IPS-NIHi7 (cell line): ENCODE measurements at regions not wholly inside any gene's neighbourhood (a gene's known extent, or its start where the extent isn't known, plus 50 kb on each side); places are given as distances from the start of the nearest gene placed in this dataset.

Source experiments
- DNase-seq: peaks from one replicate; pipeline ENCODE4 v3.0.0; 2012; ENCODE audit warnings: mixed read lengths; ENCODE audit errors: extremely low spot score

DNA sequence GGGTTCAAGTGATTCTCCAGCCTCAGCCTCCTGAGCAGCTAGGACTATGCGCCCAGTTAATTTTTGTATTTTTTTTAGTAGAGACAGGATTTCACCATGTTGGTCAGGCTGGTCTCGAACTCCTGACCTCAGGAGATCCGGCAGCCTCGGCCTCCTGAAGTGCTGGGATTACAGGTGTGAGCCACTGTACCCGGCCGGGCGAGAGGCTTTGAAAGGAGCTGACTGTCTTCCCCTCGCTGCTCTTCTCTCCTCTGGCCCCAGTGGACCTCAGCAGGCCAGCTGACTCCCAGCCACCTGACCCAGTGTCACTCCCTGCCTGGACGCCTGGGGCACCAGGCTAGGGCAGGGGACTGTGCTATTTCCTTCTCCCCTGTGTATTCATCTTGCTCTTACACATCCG lies 89.5 kb upstream of the ANKRD55 start:
- no peak for DNase-seq

DNA sequence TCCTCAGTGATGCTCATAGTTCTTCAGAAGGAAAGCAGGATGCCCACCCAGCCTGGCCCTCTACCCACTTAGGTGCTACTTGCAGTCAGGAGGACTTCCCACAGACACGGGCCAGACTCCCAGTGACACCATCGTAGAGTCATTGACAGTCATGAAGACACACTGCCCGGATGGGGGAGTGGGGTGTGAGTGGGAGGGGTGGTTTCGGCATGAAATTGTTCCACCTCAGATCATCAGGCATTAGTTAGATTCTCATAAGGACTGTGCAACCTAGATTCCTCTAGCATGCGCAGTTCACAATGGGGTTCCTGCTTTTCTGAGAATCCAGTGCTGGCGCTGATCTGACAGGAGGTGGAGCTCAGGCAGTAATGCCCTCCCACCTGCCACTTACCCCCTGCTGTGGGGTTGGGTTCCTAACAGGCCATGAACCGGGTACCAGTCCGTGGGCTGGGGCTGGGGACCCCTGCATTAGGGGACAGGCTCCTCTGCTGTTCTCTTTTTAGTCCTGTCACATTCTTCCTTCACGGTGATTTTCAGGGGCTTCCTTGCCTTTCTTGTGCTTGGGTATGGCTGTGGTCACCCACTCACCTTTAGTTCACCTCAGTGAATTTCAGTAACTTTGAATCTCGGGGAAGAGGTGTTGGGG lies 88.2 kb upstream of the ANKRD55 start:
- no peak for DNase-seq

DNA sequence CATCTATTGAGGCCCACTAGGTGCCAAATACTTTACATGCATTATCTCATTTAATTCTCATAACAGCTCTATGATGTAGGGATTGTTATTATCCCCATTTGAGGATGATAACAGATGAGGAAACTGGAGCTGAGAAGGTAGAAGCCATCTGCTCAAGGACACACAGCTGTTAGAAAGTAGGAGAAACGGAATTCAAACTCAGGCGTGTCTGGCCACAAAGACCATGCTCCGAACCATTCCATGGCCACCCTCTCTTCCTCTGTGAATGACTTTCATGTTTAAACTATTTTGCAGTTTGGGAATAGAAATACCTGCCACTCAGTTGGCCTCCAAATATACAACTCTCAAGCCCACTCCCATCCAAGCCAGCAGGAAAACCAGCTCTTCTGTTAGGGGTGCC lies 87.6 kb upstream of the ANKRD55 start:
- no peak for DNase-seq

DNA sequence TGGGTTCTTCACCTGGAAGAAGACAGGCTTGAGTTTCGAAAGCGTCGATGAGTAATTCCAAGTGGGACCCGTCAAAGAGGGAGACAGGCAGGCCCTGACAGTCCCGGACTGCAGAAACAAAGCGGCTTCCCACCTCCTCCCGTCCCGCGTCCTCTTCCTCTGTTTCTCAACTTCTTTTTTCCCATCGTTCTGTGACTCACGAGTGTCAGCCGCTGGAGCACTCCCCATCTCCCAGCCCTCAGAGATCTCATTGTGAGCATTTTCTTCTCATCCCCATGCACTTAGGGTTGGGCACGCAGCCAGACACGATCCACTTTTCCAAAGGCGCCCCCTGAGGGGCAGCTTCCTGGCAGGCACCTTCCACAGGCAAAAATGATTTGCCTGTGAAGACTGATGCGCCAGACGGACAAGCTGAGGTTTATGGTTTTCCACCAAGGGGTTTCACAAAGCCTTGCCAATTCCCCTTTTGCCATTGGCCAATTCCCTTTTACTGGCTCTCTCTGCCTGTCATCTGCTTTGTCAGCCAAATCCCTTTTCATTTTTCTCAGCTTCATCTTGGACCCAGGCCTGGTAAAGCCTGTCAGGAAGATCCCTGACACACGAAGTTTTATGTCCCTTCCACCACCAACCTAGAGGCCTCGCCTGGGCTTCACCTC lies 86.5 kb upstream of the ANKRD55 start:
- no peak for DNase-seq

DNA sequence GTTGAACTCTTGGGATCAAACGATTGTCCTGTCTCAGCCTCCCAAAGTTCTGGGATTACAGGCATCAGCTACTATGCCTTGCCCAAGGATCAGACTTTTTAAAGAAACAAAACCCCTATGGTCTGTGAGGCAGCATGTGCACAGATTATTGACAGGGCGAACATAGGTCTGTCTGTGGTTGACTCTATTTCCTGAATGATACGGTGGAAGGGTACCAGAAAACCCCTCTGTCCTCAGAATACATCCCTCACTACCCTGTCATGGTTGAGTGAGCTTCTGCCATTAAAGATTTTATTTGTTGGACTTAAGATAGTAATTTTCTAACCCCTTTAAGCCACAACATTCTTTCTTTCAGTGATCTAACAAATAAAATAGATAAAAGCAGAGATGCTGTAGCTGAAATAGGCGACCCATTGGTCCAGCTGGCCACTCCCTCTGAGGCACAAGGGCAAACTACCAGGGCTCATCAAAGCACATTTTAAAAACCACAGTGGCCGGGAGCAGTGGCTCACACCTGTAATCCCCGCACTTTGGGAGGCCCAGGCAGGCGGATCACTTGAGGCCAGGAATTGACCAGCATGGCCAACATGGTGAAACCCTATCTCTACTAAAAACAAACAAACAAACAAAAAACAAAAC lies 84.9 kb upstream of the ANKRD55 start:
- no peak for DNase-seq

DNA sequence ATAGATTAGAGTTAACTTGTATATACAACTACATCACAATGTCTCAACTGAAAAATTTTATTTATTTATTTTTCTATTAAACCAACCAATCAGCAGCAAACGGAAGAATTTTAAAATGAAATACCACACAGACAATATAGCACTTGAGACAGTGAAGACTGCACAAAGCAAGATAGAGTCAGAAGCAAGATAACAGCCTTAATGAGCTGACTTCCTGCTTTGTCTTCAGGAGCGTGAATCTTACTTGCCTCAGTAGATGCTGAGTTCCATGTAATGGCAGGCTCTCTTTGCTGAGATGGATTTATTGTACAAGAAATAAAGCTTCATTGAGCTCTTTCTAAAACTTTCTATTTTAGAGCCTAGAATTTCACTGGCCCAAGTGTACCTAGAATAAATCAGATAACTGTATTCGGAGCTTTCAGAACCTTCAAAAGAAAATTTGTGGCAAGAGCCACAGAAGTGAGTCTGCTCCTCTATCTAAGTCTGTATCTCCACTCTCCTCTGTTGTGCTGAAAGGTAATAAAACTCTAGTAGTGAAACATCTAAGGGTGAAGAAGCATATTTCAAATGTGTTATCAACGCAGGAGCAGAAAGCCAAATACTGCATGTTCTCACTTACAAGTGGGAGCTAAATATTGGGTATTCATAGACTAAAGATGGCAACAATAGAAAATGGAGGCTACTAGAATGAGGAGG lies 83.3 kb upstream of the ANKRD55 start:
- no peak for DNase-seq

DNA sequence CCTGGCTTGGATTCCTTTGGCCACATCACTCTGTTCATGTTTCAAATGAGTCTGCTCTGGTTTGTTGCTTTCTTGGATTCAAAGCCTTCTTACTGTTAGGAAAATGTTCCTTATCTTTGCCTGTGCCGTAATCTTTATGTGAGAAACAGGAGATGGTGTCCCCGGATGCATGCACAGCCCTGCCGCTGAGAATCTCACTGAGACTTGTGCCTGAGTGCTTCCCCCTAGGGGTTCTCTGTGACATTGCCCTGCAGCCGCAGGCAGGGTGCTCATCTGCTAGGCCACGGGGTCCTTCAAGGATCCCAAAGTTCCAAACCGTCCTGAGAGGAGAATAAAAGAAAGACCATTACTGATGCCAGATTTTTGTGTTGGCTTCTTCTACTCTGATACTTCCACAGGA lies 81.4 kb upstream of the ANKRD55 start:
- peak; percentile 81 for DNase-seq

DNA sequence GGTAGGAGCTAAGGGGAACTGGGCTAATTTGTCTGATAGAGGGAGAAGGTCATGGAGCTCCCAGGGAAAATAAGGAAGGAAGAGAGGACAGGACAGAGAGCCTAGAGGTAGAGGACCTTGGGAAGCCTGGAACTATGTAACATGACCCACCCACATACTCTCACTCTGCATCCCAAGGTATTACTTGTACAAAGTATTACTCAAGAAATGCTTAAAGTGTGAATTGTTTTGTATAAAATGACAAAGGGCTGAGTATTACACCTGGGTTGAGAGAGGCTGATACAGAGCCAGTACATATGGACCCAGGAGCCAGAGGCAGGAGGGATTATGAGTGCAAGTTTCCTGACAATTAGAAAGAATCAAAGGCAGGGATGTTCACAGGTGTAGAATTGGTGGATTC lies 80.5 kb upstream of the ANKRD55 start:
- DNase-seq = no peak

DNA sequence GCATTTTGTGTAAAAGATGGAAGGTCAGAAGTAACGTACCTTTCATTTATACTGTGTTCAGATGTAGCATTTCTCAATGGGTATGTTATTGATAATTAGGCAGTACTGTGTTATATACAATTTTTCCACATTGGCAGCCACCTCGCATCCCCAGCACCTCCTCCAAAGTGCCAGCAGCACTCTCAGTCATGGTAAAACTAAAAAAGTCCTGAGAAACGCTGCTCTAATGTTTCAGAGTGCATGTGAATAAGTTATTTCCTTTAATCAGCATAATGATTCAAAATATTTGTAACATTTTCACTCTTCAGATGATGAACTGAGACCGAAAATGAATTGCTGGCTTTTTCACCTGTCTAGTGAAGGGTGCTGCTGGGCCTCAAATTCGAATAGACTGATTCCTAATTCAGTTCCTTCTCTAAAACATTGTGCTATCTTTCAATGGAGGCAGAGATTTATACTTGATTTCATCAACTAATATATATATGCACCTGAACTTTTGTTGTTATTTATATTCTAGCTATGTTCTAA lies 79.9 kb upstream of the ANKRD55 start:
- no peak for DNase-seq

DNA sequence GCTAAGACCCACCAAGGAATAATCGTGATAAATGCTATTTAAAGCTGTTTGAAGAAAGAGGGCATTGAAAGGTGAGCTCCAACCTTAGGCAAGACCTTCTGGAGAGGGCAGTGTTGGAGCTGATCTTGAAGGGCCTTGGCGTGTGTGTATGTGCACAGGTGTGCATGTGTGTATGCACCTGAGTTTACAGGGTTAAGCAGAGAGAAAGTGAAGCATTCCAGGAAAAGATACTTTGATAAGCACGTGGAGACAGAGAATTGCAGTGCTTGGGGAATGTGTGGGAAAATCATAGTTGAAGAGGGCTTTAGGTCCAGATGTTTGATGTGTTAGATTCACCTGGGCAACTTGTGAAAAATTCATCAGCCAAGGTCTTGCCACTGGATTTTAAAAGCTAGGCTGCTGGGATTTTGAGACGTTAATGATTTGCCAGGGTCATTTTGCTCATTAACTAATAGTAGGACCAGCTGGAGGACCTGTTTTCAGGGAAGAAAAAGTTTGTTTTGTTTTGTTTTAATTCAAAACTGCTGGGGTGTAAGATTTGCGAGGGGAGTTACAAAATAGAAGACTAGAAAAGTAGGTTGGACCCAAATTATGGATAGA lies 78.3 kb upstream of the ANKRD55 start:
- no peak for DNase-seq

DNA sequence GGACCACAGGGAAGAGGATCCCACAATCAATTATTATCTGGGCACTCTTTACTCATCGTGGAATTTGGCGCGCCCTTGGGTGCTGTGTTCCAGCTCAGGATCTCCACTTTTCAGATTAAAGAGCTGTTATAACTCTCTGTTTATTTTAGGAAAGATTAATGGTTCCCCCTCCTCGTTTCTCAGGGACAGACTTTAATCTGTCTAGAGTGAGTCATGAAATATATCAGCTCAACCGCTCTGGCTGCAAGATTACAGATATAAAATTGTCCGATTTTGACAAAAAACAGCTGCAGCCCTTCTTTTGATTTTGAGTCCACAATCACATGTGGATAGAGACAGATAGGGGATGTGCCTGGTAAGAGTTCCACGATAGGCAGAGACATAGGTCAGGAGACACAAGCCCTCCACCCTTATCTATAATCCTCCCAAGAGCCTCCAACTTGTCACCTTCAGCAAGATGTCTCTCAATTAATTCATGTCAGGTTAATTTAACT lies 77.6 kb upstream of the ANKRD55 start:
- DNase-seq = no peak

DNA sequence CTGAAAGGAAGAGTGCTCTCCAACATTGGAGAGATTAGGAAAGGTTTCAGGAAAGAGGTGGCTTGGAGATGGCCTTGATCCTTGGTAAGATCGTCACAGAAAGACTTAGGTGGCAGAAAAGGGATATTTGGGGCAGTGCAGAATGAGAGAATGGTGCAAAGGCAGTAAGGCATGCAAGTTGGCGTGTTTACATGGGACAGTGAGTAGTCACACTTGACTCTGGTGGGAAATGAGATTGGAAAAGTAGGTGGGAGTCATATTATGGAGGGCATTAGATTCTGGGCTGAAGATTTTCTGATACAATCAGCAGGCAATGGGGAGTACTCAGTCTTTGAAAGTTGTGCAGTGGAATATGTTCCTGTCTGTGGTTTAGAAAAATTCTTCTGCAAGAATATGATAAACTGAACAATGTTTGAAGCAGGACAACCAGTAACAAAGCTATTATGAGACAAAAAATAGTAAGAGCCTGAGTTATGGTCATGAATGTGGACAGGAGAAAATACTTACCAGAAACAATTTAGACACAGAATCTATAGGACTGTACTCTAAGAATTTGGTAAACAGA lies 76.2 kb upstream of the ANKRD55 start:
- no peak for DNase-seq

DNA sequence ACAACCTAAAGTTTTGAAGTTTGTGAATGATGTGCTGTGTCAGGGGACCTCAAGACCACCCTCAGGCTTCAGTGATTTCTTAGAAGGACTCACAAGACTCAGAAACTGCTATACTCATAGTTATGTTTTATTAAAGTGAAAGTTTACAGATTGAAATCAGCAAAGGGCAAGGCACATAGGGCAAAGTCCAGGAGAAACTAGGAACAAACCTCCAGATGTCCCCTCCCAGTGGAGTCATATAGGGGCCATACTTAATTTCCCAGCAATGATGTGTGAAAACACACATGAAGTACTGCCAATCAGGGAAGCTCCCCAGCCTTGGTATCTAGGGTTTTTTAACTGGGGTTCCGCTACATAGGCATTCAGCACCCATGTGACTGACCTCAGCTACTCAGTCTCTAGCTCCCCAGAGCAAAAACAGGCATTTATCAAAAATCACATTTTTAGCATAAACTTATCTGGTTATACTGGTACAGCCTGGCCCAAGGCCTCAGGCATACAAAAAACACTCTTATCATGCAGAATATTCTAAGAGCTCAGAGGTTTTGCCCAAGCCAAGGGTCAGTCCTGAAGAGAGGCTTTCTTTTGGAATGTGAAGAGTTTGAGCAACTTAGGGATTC lies 74.7 kb upstream of the ANKRD55 start:
- DNase-seq = no peak

DNA sequence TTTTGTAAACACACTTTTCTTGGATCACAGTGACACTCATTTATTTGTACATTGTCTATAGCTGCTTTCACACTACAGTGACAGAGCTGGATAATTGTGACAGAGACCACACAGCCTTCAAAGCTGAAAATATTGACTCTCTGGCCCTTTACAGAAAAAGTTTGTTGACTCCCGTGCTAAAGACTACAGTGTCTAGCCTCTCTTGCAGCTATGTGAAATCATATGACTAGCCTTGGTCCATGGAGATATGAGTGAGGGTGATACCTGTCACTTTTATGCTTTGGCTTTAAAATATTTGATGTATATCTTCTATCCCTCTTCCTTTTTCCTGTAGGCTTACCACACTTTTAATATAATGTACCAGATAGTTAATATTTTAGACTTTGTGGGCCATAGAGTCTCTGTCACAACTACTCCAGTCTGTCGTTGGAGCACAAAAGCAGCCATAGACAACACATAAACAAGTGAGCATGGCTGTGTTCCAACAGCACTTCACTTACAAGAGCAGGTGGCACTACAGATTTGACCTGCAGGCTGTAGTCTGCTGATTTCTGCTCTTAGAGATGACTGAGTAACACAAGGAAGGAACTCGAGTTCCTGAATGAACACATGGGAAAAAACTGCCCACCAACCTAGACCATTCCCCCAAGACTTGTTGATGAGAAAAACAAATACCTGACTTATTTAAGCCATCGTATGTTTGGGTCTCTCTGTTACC lies 73.5 kb upstream of the ANKRD55 start:
- DNase-seq = no peak

DNA sequence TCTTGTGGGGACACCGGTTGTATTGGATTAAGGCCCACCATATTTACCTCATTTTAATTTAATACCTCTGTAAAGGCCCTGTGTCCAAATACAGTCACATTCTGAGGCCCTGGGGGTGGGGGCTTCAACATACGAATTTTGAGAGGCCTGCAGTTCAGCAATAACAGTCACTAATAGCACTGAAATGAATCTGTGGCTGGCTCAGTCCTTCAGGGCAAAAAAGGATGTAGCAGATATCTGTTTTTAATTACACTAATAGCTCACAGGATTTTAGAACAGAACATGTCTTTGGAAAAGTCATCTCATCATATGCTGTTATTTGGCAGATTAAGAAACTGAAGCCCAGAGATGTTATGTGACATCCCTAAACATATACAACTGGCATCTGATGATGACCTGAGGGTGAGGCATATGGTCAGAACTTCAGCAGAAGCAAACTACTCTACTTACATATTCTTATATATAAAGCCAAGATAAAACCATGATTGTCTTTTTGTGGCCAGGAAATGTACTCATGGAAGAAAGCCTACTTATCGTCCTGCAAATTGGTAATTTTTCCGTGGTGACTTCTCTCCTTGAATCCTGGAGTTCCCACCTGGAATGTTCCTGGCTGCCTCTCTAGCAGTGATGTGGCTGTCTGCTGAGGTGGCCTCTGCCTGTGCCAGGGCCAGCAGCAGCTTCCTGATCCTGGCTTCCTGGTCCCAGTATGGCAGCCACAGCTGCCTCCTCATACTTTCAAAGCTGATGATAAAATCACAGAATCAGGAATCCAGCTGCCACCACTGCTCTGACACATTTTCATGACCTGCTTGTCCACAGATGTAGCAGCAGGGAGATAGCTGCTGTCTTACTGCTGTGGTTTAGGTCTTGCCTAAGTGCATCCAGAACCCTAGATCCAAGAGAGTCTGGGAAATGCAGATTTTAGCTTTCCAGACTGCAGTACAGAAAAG lies 72.1 kb upstream of the ANKRD55 start:
- DNase-seq = no peak

DNA sequence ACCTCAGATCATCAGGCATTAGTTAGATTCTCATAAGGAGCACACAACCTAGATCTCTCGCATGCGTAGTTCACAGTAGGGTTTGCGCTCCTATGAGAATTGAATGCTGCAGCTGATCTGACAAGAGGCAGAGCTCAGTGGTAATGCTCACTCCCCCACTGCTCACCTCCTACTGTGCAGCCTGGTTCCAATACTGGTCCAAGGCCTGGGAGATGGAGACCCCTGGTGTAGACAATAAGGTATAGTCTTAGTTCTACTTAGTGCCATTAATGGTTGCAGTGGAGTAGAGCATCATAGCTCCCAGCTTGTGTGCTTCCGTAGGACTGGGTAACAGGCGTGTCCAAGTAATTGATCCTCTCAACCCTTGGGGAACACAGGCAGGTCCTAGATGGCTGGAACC lies 70.4 kb upstream of the ANKRD55 start:
- DNase-seq = no peak

DNA sequence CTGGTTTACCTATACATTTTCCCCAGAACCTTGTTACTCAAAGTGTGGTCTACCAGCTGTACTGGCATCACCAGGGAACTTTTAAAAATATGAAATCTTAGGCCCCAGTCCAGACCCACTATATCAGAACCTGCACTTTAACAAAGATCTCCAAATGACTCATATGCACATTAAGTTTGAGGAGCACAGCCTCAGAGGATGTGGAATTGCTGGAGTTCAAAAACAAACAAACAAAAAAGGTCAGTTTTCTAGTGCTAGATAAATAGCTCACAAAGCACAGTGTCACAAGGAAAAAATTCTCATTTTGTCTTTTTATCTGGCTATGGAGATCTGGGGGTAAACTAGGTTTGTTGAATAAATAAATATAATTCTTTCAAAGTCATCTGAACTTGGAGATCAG lies 68.9 kb upstream of the ANKRD55 start:
- no peak for DNase-seq

DNA sequence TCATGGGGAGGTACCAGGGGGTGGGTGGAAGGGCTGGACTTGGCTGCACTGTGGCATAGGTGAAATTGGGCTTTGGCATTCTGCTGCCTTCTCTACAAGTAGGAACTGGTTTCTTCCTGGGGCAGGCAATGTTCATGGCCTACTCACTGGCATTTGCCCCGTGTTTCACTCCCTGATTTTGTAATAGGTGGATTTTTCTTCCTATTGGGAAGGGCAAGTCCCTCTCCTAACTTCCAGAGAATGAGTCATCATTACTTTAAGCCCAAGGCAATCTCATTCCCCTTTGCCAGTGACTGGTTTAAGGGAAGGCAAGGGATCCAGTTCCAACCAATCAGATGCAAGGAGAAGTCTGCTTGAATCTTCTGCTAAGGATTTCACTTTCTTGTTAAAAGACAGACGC lies 67.9 kb upstream of the ANKRD55 start:
- DNase-seq = no peak

DNA sequence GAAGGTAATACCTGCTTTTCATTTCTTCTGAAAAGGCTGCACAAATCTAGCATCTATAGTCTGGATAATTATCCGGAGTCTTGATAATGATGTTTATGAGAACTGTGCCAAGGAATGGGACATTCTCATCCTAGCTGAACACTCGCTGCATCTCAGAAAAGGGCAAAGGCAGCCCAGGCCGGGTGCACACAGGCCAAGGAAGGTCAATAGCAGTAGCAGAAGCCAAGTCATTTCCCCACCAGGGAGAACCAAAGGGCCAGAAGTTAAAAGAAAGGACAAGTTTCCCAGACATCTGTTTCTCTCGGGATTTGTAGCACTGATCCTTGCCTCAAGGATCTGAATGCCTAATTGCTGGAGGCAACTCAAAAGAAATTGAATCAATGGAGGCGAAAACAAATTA lies 66.1 kb upstream of the ANKRD55 start:
- no peak for DNase-seq
